ENCODE measurements at regions not wholly inside any gene's neighbourhood (a gene's known extent, or its start where the extent isn't known, plus 50 kb on each side); places are given as distances from the start of the nearest gene placed in this dataset.
A peak's percentile ranks its signal among the peaks of the same experiment; 100 is the strongest.

- intact Hi-C loops (cut with DNase I), result loop anchor here (5.0 to 10.0 kb wide), 3 partner anchors 159 to 578 kb away; partner anchors contain the start of gene ZNF608
- H3K27ac ChIP-seq, result peak overlapping the region; percentile 63 to 83 (median 70)
- no peaks in the 10 kb centered on the region for H3K27me3 ChIP-seq
- 3 to 13% methylated on average over 6 of the region's 6 CpGs for WGBS, 2 donors
- no peaks in the 10 kb centered on the region for H3K9me3 ChIP-seq
- no peak overlapping the region for H3K4me3 ChIP-seq
- H3K4me1 ChIP-seq, result peaks cover 0 to 47% (median 36%) of the 10 kb centered on the region in 4 donors
- no peaks in the 10 kb centered on the region for H3K36me3 ChIP-seq
- no peak for TF ChIP-seq POLR2A (IDR thresholded peaks at IDR 0.05)
- TF ChIP-seq POLR2AphosphoS5 (IDR thresholded peaks at IDR 0.05), result peak; percentile 68 to 85 (median 81)
- peak in 2 of 4 donors; percentile 60 to 63 for TF ChIP-seq EP300 (IDR thresholded peaks at IDR 0.05)
- peak; percentile 87 for DNase-seq
Measured at GRCh38 chr5:124906339-124907097, 160.1 kb upstream of the ZNF608 start.

- Histone ChIP-seq H3K9me3 (no peaks in the 10 kb centered on the region), H3K36me3 (no peaks in the 10 kb centered on the region), H3K4me1 (peaks cover 0 to 41% (median 33%) of the 10 kb centered on the region in 4 donors), H3K27me3 (no peaks in the 10 kb centered on the region), H3K27ac (peak overlapping the region; percentile 63 to 83 (median 70)), H3K4me3 (no peak overlapping the region)
- WGBS, 2 donors, result 83 to 85% methylated on average over 12 of the region's 12 CpGs
- intact Hi-C loops (cut with DNase I), result loop anchor here (5.0 to 10.0 kb wide), 3 partner anchors 160 to 578 kb away; partner anchors contain the start of gene ZNF608
- TF ChIP-seq EP300 (IDR thresholded peaks at IDR 0.05) (no peak), POLR2AphosphoS5 (IDR thresholded peaks at IDR 0.05) (no peak), CTCF (IDR thresholded peaks at IDR 0.05) (no peak), POLR2A (IDR thresholded peaks at IDR 0.05) (no peak)
- no peak for DNase-seq
Measured at GRCh38 chr5:124907098-124907644, 160.7 kb upstream of the ZNF608 start.

- Histone ChIP-seq H3K4me1 (peaks cover 0 to 35% (median 31%) of the 10 kb centered on the region in 4 donors), H3K27ac (peak overlapping the region in 1 of 4 donors; percentile 5)
- intact Hi-C loops (cut with DNase I), result loop anchor here (5.0 to 10.0 kb wide), 3 partner anchors 162 to 576 kb away; partner anchors contain the start of gene ZNF608
Measured at GRCh38 chr5:124908581-124909451, 162.4 kb upstream of the ZNF608 start.

GRCh38 chr5:124909734-124910133, 163.3 kb upstream of the ZNF608 start:
- intact Hi-C loops (cut with DNase I), result loop anchor here (5.0 to 10.0 kb wide), 3 partner anchors 162 to 575 kb away; partner anchors contain the start of gene ZNF608
- 78 to 85% methylated on average over 5 of the region's 5 CpGs for WGBS, 2 donors

More at GRCh38 chr5:124908581-124909451, 162.4 kb upstream of the ZNF608 start:
- 19 to 62% methylated on average over 7 of the region's 7 CpGs for WGBS, 2 donors
- no peak for DNase-seq
- no peaks in the 10 kb centered on the region for H3K27me3 ChIP-seq
- no peaks in the 10 kb centered on the region for H3K9me3 ChIP-seq
- no peaks in the 10 kb centered on the region for H3K36me3 ChIP-seq
- no peak overlapping the region for H3K4me3 ChIP-seq
- TF ChIP-seq POLR2AphosphoS5 (IDR thresholded peaks at IDR 0.05) (no peak), EP300 (IDR thresholded peaks at IDR 0.05) (no peak), CTCF (IDR thresholded peaks at IDR 0.05) (no peak), POLR2A (IDR thresholded peaks at IDR 0.05) (no peak)

GRCh38 chr5:124910354-124911016, 164.0 kb upstream of the ZNF608 start:
- peaks cover 0 to 35% (median 31%) of the 10 kb centered on the region in 4 donors for H3K4me1 ChIP-seq
- H3K36me3 ChIP-seq, result no peaks in the 10 kb centered on the region
- no peak for TF ChIP-seq POLR2A (IDR thresholded peaks at IDR 0.05)
- no peak for TF ChIP-seq CTCF (IDR thresholded peaks at IDR 0.05)
- TF ChIP-seq POLR2AphosphoS5 (IDR thresholded peaks at IDR 0.05), result no peak
- TF ChIP-seq EP300 (IDR thresholded peaks at IDR 0.05), result no peak
- no peaks in the 10 kb centered on the region for H3K27me3 ChIP-seq
- H3K27ac ChIP-seq, result no peak overlapping the region
- intact Hi-C loops (cut with DNase I), result no loop called here
- no peak overlapping the region for H3K4me3 ChIP-seq
- DNase-seq, result no peak
- no peaks in the 10 kb centered on the region for H3K9me3 ChIP-seq
- 89 to 90% methylated on average over 3 of the region's 3 CpGs for WGBS, 2 donors

More at GRCh38 chr5:124909734-124910133, 163.3 kb upstream of the ZNF608 start:
- no peak for DNase-seq
- no peaks in the 10 kb centered on the region for H3K9me3 ChIP-seq
- no peaks in the 10 kb centered on the region for H3K36me3 ChIP-seq
- no peak overlapping the region for H3K27ac ChIP-seq
- H3K4me3 ChIP-seq, result no peak overlapping the region
- TF ChIP-seq EP300 (IDR thresholded peaks at IDR 0.05), result no peak
- H3K27me3 ChIP-seq, result no peaks in the 10 kb centered on the region
- peaks cover 0 to 35% (median 31%) of the 10 kb centered on the region in 4 donors for H3K4me1 ChIP-seq

Measured in sigmoid colon (tissue), 6 donors.